Spinal cord (tissue), 9 donors: ENCODE measurements at regions not wholly inside any gene's neighbourhood (a gene's known extent, or its start where the extent isn't known, plus 50 kb on each side); places are given as distances from the start of the nearest gene placed in this dataset.
"Not testable (repeated sequence)": the region's sequence is repeated elsewhere in the genome, so short reads cannot be mapped to it uniquely, and the experiment has no call there.

Experiments used
- DNase-seq, 6 donors: peaks; one replicate each; pipeline versions ENCODE4 v3.0.0 to v3.0.0-alpha.2; 2013 to 2015; ENCODE audit warnings: low spot score in 6 of 6, low read depth in 4 of 6
- H3K27ac ChIP-seq: one replicate; pipeline ENCODE4 v1.5.1; 2013; ENCODE audit warnings: low read depth, low read length, control low read depth
- H3K27me3 ChIP-seq: one replicate; pipeline ENCODE4 v1.6.1; 2013; ENCODE audit warnings: low read length; ENCODE audit not compliant: control insufficient read depth, insufficient read depth
- H3K36me3 ChIP-seq: one replicate; pipeline ENCODE4 v1.6.1; 2013; ENCODE audit warnings: low read length; ENCODE audit not compliant: control insufficient read depth, insufficient read depth
- H3K4me1 ChIP-seq: one replicate; pipeline ENCODE4 v1.6.1; 2013; ENCODE audit warnings: low read length; ENCODE audit not compliant: control insufficient read depth, insufficient read depth
- H3K4me3 ChIP-seq: one replicate; pipeline ENCODE4 v1.5.1; 2013; ENCODE audit warnings: low read depth, low read length, control low read depth
- H3K9me3 ChIP-seq: one replicate; pipeline ENCODE4 v1.6.1; 2013; ENCODE audit warnings: low read length; ENCODE audit not compliant: control insufficient read depth, insufficient read depth
- WGBS: methylation state at CpG from one replicate; pipeline ENCODE4 v1.1.5; 2013; ENCODE audit warnings: missing lambda C conversion rate; ENCODE audit not compliant: insufficient coverage; 5-methylcytosine and 5-hydroxymethylcytosine counted together
- donor health status: healthy.

DNA sequence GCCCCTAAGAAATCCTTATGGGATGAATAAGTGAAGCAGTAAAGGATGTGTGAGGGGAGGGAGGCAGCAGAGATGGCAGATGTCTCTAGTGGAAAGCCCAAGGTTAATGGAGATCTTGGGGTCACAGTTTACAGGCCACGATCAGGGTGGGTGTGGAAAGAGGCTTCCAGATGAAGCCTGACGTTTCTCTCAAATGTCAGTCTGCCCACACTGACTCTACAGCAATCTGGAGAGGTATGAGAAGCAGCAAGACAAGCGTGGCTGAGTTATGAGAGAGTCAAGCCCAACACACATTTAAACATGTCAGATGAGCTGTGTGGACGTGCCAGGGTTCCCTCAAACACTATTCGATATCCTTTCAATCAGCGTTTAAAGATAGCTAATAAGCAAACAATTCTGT is 308.2 kb downstream of the BCL2L11 start:
- not testable (repeated sequence) for H3K4me1 ChIP-seq, H3K4me3 ChIP-seq, H3K9me3 ChIP-seq, DNase-seq, H3K36me3 ChIP-seq, H3K27ac ChIP-seq, H3K27me3 ChIP-seq
- no CpG with 5 or more reads among the region's 6 CpGs for WGBS

DNA sequence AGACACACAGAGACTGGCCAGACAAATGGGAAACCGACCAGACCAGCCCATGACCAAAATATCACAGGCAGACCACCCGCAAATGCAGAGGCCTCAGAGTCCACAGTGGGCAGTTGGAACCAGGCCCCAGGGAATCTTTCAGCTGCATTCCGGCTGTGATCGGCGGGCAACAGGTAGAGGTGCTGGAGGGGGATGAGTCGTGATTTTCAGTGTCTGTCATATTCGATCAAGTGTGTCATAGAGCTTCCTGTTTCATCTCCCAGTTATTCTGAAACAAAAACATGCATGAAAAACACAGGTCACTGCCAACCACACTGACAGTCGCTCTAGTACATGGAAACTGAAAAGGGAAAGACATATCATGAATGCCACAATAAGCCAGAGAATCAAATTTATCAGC is 308.6 kb downstream of the BCL2L11 start:
- not testable (repeated sequence) for DNase-seq, H3K27me3 ChIP-seq, H3K4me3 ChIP-seq, H3K4me1 ChIP-seq, H3K9me3 ChIP-seq, H3K27ac ChIP-seq, H3K36me3 ChIP-seq
- WGBS, result no CpG with 5 or more reads among the region's 8 CpGs

DNA sequence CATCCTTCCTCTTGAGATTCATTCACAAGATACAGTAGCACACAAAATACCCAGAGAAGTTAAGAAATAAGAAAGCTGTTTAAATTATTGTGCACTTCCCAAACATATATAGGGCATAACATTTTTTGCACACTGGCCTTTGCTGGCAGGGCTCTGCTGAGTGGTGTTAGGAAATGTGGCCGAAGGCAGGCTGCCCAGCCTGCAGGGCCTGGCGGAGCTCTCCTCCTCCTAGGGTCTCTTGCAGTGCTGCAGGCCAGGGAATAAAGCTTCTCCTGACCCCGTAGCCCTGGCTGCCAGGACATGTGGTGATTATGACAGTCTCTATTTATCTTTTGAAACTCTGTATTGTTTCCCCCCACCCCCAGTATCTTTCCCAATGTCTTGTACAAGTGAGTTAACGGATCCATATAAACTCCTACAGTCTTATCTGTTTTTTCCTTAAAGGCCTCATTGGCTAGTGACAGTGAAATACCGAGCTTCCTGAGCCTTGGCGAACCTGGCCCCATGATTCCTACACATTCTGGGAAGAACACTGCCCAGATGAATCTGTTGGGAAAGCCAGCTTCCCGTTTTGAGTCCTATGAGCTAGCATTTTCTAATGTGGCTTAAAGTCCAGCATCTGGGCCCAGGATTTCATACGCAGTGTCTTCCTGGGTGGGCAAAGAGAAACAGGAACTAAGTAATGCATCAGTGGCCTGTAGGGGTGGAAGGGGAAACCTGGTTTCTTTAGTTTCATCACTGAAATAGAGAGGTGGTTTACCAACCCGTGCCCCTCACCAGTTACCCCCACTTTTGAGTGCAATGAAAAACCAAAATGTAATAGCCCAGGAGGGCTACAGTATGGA is 310.3 kb downstream of the BCL2L11 start:
- not testable (repeated sequence) for H3K27ac ChIP-seq, DNase-seq, H3K9me3 ChIP-seq, H3K4me1 ChIP-seq, H3K27me3 ChIP-seq, H3K36me3 ChIP-seq, H3K4me3 ChIP-seq
- WGBS, result no CpG with 5 or more reads among the region's 9 CpGs

DNA sequence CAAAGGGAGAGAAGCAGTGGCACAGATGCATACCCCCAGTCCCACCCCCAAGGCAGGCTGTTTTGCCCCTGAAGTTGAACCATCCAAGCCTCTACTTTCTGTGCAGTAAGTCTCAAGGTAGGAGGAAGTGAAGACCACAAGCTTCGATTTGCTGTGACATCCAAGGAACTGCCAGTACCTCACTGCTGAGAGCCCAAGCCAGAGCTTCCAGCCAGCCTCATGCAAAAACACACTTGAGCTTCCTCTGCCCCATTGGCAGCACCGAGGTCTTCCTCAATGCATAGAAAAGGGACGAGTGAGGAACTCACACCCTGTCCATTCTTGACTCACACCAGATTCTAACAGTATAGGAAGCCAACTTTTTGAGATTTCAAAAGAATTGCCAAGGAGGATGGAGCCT is 311.7 kb downstream of the BCL2L11 start:
- no CpG with 5 or more reads among the region's 3 CpGs for WGBS
- not testable (repeated sequence) for H3K27me3 ChIP-seq, H3K4me3 ChIP-seq

DNA sequence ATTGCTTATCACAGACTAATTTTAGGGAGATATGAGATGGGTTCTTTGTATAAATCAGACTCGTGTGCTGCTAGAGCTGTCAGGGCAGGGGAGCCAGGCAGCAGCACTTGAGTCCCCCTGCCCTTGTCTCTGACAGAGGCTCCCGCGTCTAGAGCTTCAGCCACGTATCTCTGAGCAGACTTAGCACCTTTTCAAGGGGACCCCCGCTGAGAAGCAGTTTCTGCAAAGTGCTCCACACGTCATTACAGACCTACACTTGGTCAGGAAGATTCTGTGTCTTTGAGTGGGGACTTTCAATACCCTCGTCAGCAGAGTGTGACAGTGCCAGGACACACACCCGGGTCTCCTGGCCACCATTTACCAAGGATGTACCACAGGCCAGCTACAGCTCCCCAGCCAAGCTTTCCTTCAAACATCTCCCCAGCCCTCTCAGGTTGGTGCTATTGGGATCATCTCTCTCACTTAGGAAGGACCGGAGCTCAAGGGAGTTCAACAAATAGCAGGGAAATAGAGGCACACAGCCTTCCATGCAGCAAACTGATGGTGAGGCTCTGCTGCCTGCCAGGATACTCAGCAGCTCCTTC is 312.3 kb downstream of the BCL2L11 start:
- H3K4me3 ChIP-seq, H3K27me3 ChIP-seq, H3K36me3 ChIP-seq, H3K27ac ChIP-seq, DNase-seq, H3K4me1 ChIP-seq, H3K9me3 ChIP-seq: not testable (repeated sequence)
- WGBS, result no CpG with 5 or more reads among the region's 9 CpGs

More for the DNA sequence above, 311.7 kb downstream of the BCL2L11 start:
- H3K4me1 ChIP-seq, DNase-seq, H3K9me3 ChIP-seq, H3K27ac ChIP-seq, H3K36me3 ChIP-seq: not testable (repeated sequence)

DNA sequence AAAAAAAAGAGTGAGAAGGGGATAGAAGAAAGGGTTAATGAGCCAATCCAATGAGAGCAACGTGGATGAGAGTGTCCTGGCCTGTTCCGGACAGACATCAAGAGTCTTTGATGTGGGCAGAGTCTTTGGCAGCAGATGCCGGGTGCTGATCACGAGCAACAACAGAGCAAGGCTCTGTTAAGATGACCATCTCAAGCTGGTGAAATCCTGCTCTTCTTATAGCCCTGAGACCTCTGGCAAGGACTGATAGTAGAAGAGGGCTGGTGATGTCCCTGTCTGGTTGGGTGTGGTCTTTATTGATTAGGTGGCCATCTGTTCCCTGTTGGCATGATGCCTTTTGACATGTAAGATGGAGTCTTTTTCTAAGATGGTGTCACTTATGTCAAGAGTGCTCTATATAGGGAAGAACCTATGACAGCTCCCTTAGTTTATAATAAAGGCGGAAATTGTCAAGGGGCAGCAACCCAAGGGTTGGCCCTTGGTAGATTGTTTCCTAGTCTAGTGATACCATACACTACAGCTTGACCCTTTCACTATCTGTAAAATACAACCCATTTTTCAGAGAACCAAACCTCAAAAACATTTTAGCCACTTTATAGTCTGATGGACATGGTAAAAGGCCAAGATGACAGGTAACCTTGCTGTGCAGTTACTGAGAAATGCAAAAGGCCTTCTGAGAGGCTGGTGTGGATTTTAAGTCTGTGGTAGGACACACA is 313.3 kb downstream of the BCL2L11 start:
- not testable (repeated sequence) for H3K9me3 ChIP-seq, H3K4me1 ChIP-seq, H3K36me3 ChIP-seq, H3K27ac ChIP-seq, H3K4me3 ChIP-seq, H3K27me3 ChIP-seq, DNase-seq
- WGBS, result 60% methylated on average over 2 of the region's 5 CpGs

DNA sequence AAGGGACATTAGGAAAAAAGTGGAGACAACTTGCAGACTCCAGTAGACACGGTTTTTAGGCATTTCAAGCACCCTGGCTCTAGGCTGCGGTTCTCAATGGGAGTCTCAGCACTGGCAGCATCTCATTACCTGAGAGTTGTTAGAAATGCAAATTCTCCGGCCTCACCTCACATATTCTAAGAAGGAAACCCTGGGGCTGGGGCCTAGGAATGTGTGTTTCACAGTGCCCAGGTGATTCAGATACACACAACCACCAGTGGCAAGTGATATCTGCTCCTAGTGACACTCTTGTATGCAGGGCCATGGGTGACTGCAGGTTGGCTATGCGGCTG is 313.9 kb downstream of the BCL2L11 start:
- WGBS, result no CpG with 5 or more reads among the region's 4 CpGs
- not testable (repeated sequence) for DNase-seq, H3K27me3 ChIP-seq

DNA sequence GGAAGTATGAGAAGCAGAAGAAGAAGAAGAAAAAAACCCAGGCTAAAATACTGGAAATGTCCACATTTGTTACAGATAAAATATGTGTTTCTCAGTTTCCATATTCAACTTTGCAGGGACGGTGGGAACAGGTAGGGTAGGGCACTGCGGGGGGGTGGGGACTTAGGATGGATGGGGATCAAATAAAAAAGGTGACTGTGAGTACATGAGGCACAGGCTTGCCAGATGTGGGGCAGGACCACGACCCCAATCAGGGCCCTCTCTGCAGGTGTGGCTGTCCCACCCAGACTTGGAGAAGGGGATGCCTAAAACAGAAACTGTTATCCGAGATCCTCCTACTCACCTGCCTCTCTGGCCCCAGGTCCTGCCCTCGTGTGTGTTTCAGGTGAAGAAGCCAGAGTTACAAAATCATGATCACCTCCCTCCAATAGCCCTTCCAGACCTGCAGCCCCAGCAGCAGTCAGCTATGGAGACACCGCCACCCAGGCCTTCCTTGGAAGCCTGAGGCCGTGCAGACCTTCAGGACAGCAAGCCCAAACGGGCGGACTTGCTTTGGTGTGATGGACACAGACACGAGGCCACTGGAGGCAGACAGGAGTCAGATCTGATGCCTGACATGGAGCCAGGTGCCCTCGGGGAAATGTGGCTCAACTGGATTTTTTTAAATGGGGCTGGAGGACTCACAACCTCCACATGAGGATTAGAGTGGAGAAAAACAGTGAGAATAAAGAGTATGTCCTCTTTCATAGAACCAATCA is 315.0 kb downstream of the BCL2L11 start:
- not testable (repeated sequence) for H3K4me1 ChIP-seq, H3K27ac ChIP-seq, H3K4me3 ChIP-seq, H3K27me3 ChIP-seq, H3K36me3 ChIP-seq, H3K9me3 ChIP-seq, DNase-seq
- WGBS, result no CpG with 5 or more reads among the region's 11 CpGs

More for the DNA sequence above, 313.9 kb downstream of the BCL2L11 start:
- H3K9me3 ChIP-seq, H3K4me3 ChIP-seq, H3K4me1 ChIP-seq, H3K36me3 ChIP-seq, H3K27ac ChIP-seq: not testable (repeated sequence)

DNA sequence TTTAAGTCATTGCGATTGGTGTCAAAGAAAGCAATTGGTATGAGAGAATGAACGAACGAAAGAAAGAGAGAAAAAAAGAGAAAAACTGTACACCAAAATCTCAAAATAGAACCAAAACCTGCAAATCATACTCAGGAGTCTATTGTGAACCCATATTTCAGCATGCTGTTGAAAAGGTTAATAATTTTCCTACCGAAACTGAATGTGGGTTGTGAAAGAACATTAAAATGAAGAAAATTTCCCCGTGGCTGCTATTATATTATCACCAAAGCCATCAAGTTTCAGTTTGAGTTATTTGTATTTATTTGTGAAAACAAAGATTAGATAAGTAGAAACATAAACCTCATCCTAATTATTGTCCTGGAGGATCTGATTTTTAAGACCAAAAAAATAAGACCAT is 315.7 kb downstream of the BCL2L11 start:
- H3K27me3 ChIP-seq, H3K36me3 ChIP-seq, H3K27ac ChIP-seq, H3K4me3 ChIP-seq, DNase-seq, H3K9me3 ChIP-seq, H3K4me1 ChIP-seq: not testable (repeated sequence)
- WGBS, result no CpG with 5 or more reads among the region's 5 CpGs
